H1 (cell line): ENCODE measurements at regions not wholly inside any gene's neighbourhood (a gene's known extent, or its start where the extent isn't known, plus 50 kb on each side); places are given as distances from the start of the nearest gene placed in this dataset.

Experiments
- BRCA1 ChIP-seq: IDR thresholded peaks from 2 replicates; pipeline ENCODE4 v1.6.1; 2012; ENCODE audit warnings: low read depth, low read length, improper control_type of control experiment
- CHD2 ChIP-seq: IDR thresholded peaks from 2 replicates; pipeline ENCODE4 v1.6.1; 2012; ENCODE audit warnings: low read length, improper control_type of control experiment
- CHD7 ChIP-seq: fragments of 300-600 bp; sonication (generic); IDR thresholded peaks from 2 replicates; pipeline ENCODE4 v1.7.1; 2012; ENCODE audit warnings: low read length, moderate library complexity, mild to moderate bottlenecking, inconsistent platforms; ENCODE audit not compliant: insufficient replicate concordance
- CTCF ChIP-seq, 3 experiments: IDR thresholded peaks; 1 replicate in 2 of 3; 2 replicates in 1 of 3; pipeline versions ENCODE4 v1.5.1 to v1.6.1; 2011; ENCODE audit warnings: low read length in 3 of 3, mild to moderate bottlenecking in 3 of 3, inconsistent platforms in 2 of 3, low read depth in 1 of 3, moderate library complexity in 1 of 3; ENCODE audit not compliant: insufficient read depth in 1 of 3; ENCODE audit errors: control extremely low read depth in 1 of 3
- KDM1A ChIP-seq: fragments of 200-600, 300-600 bp; sonication (generic); IDR thresholded peaks from 2 replicates; pipeline ENCODE4 v1.7.1; 2016; ENCODE audit warnings: mild to moderate bottlenecking, low read length, borderline replicate concordance
- MAFK ChIP-seq: IDR thresholded peaks from 2 replicates; pipeline ENCODE4 v1.6.1; 2012; ENCODE audit warnings: low read depth, mild to moderate bottlenecking, improper control_type of control experiment, low read length
- SP2 ChIP-seq: IDR thresholded peaks from 2 replicates; pipeline ENCODE4 v1.6.1; 2012; ENCODE audit warnings: mild to moderate bottlenecking, low read length, inconsistent platforms
- TAF7 ChIP-seq: optimal IDR thresholded peaks from 2 replicates; pipeline ENCODE3; 2011; ENCODE audit warnings: low read depth, mild to moderate bottlenecking, inconsistent platforms, low read length, moderate library complexity, borderline replicate concordance

DNA sequence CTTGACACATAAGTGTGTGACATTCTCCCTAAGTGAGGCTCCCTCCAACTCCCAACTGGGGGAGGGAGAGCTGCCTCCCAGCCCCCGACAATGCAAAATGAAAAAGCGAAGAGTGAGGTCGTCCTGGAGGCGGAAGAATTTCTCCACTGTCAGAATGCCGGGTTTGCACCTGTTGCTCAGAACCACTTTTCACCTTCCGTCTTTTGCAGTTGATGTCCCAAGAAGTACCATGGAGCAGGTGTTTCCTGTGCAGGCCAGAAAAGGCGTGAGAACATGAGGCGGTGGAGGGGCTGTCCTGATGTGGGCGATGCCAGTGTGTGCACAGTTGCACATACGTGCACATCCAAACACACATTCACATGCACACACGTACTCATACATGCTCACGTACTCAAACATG is 158.6 kb upstream of the AJAP1 start (continued):
- no peak for TF ChIP-seq CHD7
- no peak for TF ChIP-seq SP2
- TF ChIP-seq TAF7 = no peak
- no peak for TF ChIP-seq CHD2
- TF ChIP-seq CTCF (IDR thresholded peaks at IDR 0.05; ENCODE audit: control extremely low read depth in 1 of 3, insufficient read depth in 1 of 3, low read depth in 1 of 3, low read length in 3 of 3) = no peak
- TF ChIP-seq BRCA1 = no peak
- TF ChIP-seq KDM1A = no peak
- TF ChIP-seq MAFK = no peak
